SU-DHL-6 (cell line): ENCODE measurements at regions not wholly inside any gene's neighbourhood (a gene's known extent, or its start where the extent isn't known, plus 50 kb on each side); places are given as distances from the start of the nearest gene placed in this dataset.

ENCODE experiments used
- CTCF ChIP-seq: fragments of 200-600 bp; sonication (generic); IDR thresholded peaks from one replicate; pipeline ENCODE4 v1.5.1; 2017; ENCODE audit warnings: antibody characterized with exemption, mild to moderate bottlenecking, low read length, moderate library complexity; ENCODE audit not compliant: insufficient read depth, poor library complexity, severe bottlenecking
- EZH2phosphoT487 ChIP-seq: fragments of 200-600 bp; sonication (generic), shearing (Covaris generic); conservative IDR thresholded peaks from 2 replicates; pipeline ENCODE4 v1.6.1; 2018; ENCODE audit warnings: mild to moderate bottlenecking, antibody characterized with exemption, low read length, moderate library complexity, mixed read lengths

GRCh38 chr9:107609547-107609946 is 120.0 kb upstream of the KLF4 start:
- TF ChIP-seq CTCF (no peak), EZH2phosphoT487 (no peak)
